Mammary epithelial cell (primary cell): ENCODE measurements at regions not wholly inside any gene's neighbourhood (a gene's known extent, or its start where the extent isn't known, plus 50 kb on each side); places are given as distances from the start of the nearest gene placed in this dataset.

ENCODE experiments used
- CTCF ChIP-seq, 2 donors: IDR thresholded peaks in 1 of 2; conservative IDR thresholded peaks in 1 of 2; 2 replicates each; pipeline ENCODE4 v1.5.1; 2011 to 2012; ENCODE audit warnings: inconsistent platforms in 2 of 2, low read length in 2 of 2, mild to moderate bottlenecking in 2 of 2, control low read depth in 1 of 2, low read depth in 1 of 2; ENCODE audit not compliant: insufficient read depth in 1 of 2; ENCODE audit errors: extremely low read depth in 1 of 2
- EZH2 ChIP-seq: IDR thresholded peaks from 2 replicates; pipeline ENCODE4 v1.6.1; 2012; ENCODE audit warnings: low read length, inconsistent platforms, borderline replicate concordance

DNA sequence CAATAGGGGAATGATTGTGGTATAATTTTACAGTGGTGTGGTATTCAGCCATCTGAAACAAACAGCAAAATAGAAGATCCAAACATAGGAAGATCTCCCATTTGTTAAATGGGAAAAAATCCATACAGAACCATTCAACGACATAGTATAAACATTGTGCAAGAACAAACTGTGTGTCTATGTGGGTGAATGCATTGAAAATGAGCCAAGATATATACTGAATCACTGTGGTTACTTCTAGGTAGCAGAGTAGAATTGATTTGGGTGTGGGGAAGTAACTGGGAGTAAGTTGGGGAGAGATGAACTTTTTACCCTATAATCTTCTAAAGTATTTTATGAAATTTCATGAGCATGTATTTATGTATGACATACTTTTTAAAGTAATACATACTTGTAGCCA lies 123.1 kb upstream of the UMPS start:
- TF ChIP-seq EZH2 (no peak), CTCF (conservative IDR thresholded peaks at IDR 0.05 in 1 of 2, IDR thresholded peaks at IDR 0.05 in 1 of 2; ENCODE audit: extremely low read depth in 1 of 2, insufficient read depth in 1 of 2, low read depth in 1 of 2, low read length in 2 of 2) (no peak)
